C4-2B (cell line): ENCODE measurements at regions not wholly inside any gene's neighbourhood (a gene's known extent, or its start where the extent isn't known, plus 50 kb on each side); places are given as distances from the start of the nearest gene placed in this dataset.

Source experiments
- CTCF ChIP-seq: fragments of 450-650 bp; conservative IDR thresholded peaks from 2 replicates; pipeline ENCODE4 v1.5.1; 2017; ENCODE audit warnings: mild to moderate bottlenecking
- ZFX ChIP-seq: fragments of 450-650 bp; IDR thresholded peaks from 2 replicates; pipeline ENCODE4 v1.6.1; 2017

DNA sequence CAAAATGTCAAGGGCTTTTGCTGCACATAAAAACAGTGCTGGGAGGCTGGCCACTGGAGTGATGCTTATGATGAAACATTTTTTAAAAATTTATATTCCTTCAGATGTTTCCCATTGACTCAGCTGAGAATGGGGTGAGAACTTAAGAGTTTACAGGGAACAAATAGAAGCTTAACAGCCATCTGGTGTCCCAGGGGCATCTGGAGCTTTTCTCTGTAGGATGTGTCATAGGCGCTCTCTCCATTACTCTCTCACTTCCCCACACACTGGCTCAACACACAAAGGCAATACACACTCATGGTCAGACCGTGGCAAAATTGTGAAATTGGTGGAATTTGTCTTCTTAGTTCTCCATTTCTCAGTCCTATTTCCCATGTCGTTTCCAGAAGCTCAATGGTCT is 783.1 kb upstream of the LRRTM1 start:
- no peak for TF ChIP-seq CTCF
- TF ChIP-seq ZFX, result no peak
